H9 (cell line): ENCODE measurements at regions not wholly inside any gene's neighbourhood (a gene's known extent, or its start where the extent isn't known, plus 50 kb on each side); places are given as distances from the start of the nearest gene placed in this dataset.

Experiments
- DNase-seq: peaks from one replicate; pipeline ENCODE4 v3.0.0-alpha.2; 2017
- H2AFZ ChIP-seq: one replicate; pipeline ENCODE4 v1.6.1; 2013; ENCODE audit warnings: mild to moderate bottlenecking, low read length, control low read depth, moderate library complexity
- H2AK5ac ChIP-seq: 2 replicates; pipeline ENCODE4 v1.6.1; 2013; ENCODE audit warnings: low read length, control low read depth, mixed read lengths; ENCODE audit not compliant: insufficient read length
- H2BK120ac ChIP-seq: one replicate; pipeline ENCODE4 v1.6.1; 2013; ENCODE audit warnings: low read depth, mild to moderate bottlenecking, low read length, control low read depth, inconsistent platforms; ENCODE audit not compliant: poor library complexity, severe bottlenecking
- H2BK12ac ChIP-seq: 2 replicates; pipeline ENCODE4 v1.6.1; 2013; ENCODE audit warnings: low read length, control low read depth, mixed read lengths, low read depth; ENCODE audit not compliant: insufficient read length
- H2BK15ac ChIP-seq: 2 replicates; pipeline ENCODE4 v1.6.1; 2013; ENCODE audit warnings: low read depth, low read length, control low read depth
- H2BK20ac ChIP-seq: one replicate; pipeline ENCODE4 v1.6.1; 2013; ENCODE audit warnings: low read depth, mild to moderate bottlenecking, low read length, control low read depth, inconsistent platforms; ENCODE audit not compliant: poor library complexity, severe bottlenecking
- H2BK5ac ChIP-seq: 2 replicates; pipeline ENCODE4 v1.6.1; 2013; ENCODE audit warnings: low read length, control low read depth, mixed read lengths; ENCODE audit not compliant: insufficient read length
- H3K14ac ChIP-seq: 2 replicates; pipeline ENCODE4 v1.6.1; 2013; ENCODE audit warnings: low read length, control low read depth; ENCODE audit not compliant: insufficient read depth
- H3K18ac ChIP-seq: 2 replicates; pipeline ENCODE4 v1.6.1; 2013; ENCODE audit warnings: low read depth, mild to moderate bottlenecking, mixed read lengths, low read length, control low read depth; ENCODE audit not compliant: insufficient read length
- H3K23ac ChIP-seq: 2 replicates; pipeline ENCODE4 v1.6.1; 2013; ENCODE audit warnings: low read length, control low read depth, mixed read lengths, low read depth; ENCODE audit not compliant: insufficient read length
- H3K23me2 ChIP-seq: 2 replicates; pipeline ENCODE4 v1.6.1; 2013; ENCODE audit warnings: low read depth, mild to moderate bottlenecking, mixed read lengths, low read length, control low read depth; ENCODE audit not compliant: insufficient read length, poor library complexity, severe bottlenecking
- H3K27ac ChIP-seq: 2 replicates; pipeline ENCODE4 v1.5.1; 2013; ENCODE audit warnings: low read length, control low read depth, mixed read lengths, low read depth; ENCODE audit not compliant: insufficient read length
- H3K27me3 ChIP-seq: 2 replicates; pipeline ENCODE4 v1.6.1; 2013; ENCODE audit warnings: low read length, control low read depth, inconsistent platforms; ENCODE audit not compliant: insufficient read depth
- H3K4ac ChIP-seq: 2 replicates; pipeline ENCODE4 v1.6.1; 2013; ENCODE audit warnings: low read depth, mild to moderate bottlenecking, control low read depth, inconsistent platforms, low read length, moderate library complexity
- H3K4me1 ChIP-seq: 2 replicates; pipeline ENCODE4 v1.6.1; 2013; ENCODE audit warnings: low read length, control low read depth, inconsistent platforms; ENCODE audit not compliant: insufficient read depth
- H3K4me2 ChIP-seq: 2 replicates; pipeline ENCODE4 v1.6.1; 2013; ENCODE audit warnings: low read length, control low read depth, mixed read lengths; ENCODE audit not compliant: insufficient read length, insufficient read depth
- H3K56ac ChIP-seq: 2 replicates; pipeline ENCODE4 v1.6.1; 2013; ENCODE audit warnings: low read depth, mild to moderate bottlenecking, mixed read lengths, low read length, control low read depth; ENCODE audit not compliant: insufficient read length
- H3K79me1 ChIP-seq: 2 replicates; pipeline ENCODE4 v1.6.1; 2013; ENCODE audit warnings: low read depth, mild to moderate bottlenecking, moderate library complexity, low read length, control low read depth, inconsistent platforms; ENCODE audit not compliant: insufficient read depth, poor library complexity, severe bottlenecking
- H3K79me2 ChIP-seq: 2 replicates; pipeline ENCODE4 v1.6.1; 2013; ENCODE audit warnings: low read length, control low read depth, inconsistent platforms; ENCODE audit not compliant: insufficient read depth
- H3K9ac ChIP-seq: 2 replicates; pipeline ENCODE4 v1.6.1; 2013; ENCODE audit warnings: low read length, control low read depth, mixed read lengths; ENCODE audit not compliant: insufficient read length; ENCODE audit errors: extremely low read depth
- H3K9me3 ChIP-seq: one replicate; pipeline ENCODE4 v1.6.1; 2013; ENCODE audit warnings: low read depth, low read length, inconsistent platforms; ENCODE audit not compliant: control insufficient read depth
- H3T11ph ChIP-seq: one replicate; pipeline ENCODE4 v1.6.1; 2013; ENCODE audit warnings: mild to moderate bottlenecking, low read length, control low read depth, inconsistent platforms
- H4K20me1 ChIP-seq: one replicate; pipeline ENCODE4 v1.6.1; 2013; ENCODE audit not compliant: control insufficient read depth, insufficient read length, insufficient read depth
- H4K5ac ChIP-seq: 2 replicates; pipeline ENCODE4 v1.6.1; 2013; ENCODE audit warnings: low read depth, mild to moderate bottlenecking, mixed read lengths, low read length, control low read depth; ENCODE audit not compliant: insufficient read length
- H4K8ac ChIP-seq: replicated peaks from 2 replicates; pipeline ENCODE4 v1.6.1; 2013; ENCODE audit warnings: low read length, control low read depth, mixed read lengths, low read depth; ENCODE audit not compliant: insufficient read length
- H4K91ac ChIP-seq: 2 replicates; pipeline ENCODE4 v1.6.1; 2013; ENCODE audit warnings: low read depth, mild to moderate bottlenecking, moderate library complexity, mixed read lengths, low read length, control low read depth; ENCODE audit not compliant: insufficient read length
- H3K27ac Mint-ChIP-seq, 3 experiments: 2 replicates in 2 of 3; 3 replicates in 1 of 3; pipeline ENCODE4 v1.8.0; 2020 to 2021; ENCODE audit warnings: mixed read lengths in 3 of 3, mild to moderate bottlenecking in 1 of 3, moderate library complexity in 1 of 3
- H3K27me3 Mint-ChIP-seq: 2 replicates; pipeline ENCODE4 v1.8.0; 2021; ENCODE audit warnings: low read depth, mild to moderate bottlenecking, moderate library complexity, mixed read lengths
- H3K36me3 Mint-ChIP-seq, 3 experiments: 2 replicates in 2 of 3; 3 replicates in 1 of 3; pipeline ENCODE4 v1.8.0; 2020 to 2021; ENCODE audit warnings: low read depth in 3 of 3, mixed read lengths in 3 of 3; ENCODE audit not compliant: insufficient read depth in 1 of 3
- H3K4me1 Mint-ChIP-seq, 2 experiments: 2 replicates each; pipeline ENCODE4 v1.8.0; 2020; ENCODE audit warnings: mixed read lengths in 2 of 2
- H3K4me3 Mint-ChIP-seq, 2 experiments: 2 replicates in 1 of 2; 3 replicates in 1 of 2; pipeline ENCODE4 v1.8.0; 2020 to 2021; ENCODE audit warnings: mild to moderate bottlenecking in 2 of 2, mixed read lengths in 2 of 2, moderate library complexity in 1 of 2
- H3K9me3 Mint-ChIP-seq, 2 experiments: 2 replicates in 1 of 2; 3 replicates in 1 of 2; pipeline ENCODE4 v1.8.0; 2020; ENCODE audit warnings: mild to moderate bottlenecking in 2 of 2, mixed read lengths in 2 of 2, moderate library complexity in 1 of 2
- TF ChIP-seq, protein P1 (sequence below): fragments of 200-600 bp; sonication (generic); conservative IDR thresholded peaks from 3 replicates; pipeline ENCODE4 v1.8.0; 2021; ENCODE audit warnings: antibody characterized with exemption, mild to moderate bottlenecking

DNA sequence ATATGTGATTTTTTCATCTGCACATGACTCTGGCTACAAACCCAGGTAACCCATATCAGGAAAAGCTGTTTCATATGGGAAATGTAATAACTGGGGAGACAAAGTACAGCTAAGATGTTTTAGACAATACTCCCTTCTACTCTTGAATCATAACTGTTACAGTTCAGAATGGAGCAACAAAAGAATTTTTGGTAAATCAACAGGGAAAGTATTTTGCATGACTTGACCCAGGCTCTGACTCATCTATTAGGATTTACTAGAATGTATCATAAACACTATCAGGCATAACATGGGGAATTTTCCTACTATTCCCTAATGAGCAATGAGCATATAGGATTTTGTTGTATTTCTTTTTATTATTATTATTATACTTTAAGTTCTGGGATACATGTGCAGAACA, 553.0 kb downstream of the SLC16A7 start:
- Histone ChIP-seq H3K27me3 (no peaks in the 10 kb centered on the region), H3K27ac (no peak overlapping the region), H2AFZ (no peak overlapping the region), H3K4ac (no peak overlapping the region), H4K91ac (no peak overlapping the region), H3K79me1 (no peaks in the 10 kb centered on the region), H3K18ac (no peak overlapping the region), H3K4me1 (no peaks in the 10 kb centered on the region), H3K79me2 (no peaks in the 10 kb centered on the region), H2BK12ac (no peak overlapping the region), H3T11ph (no peak overlapping the region), H3K23me2 (no peaks in the 10 kb centered on the region), H4K8ac (no peak overlapping the region), H2BK5ac (no peak overlapping the region), H3K23ac (no peak overlapping the region), H3K9ac (no peak overlapping the region), H2BK120ac (no peak overlapping the region), H3K4me2 (no peak overlapping the region), H4K20me1 (no peaks in the 10 kb centered on the region), H2AK5ac (no peak overlapping the region), H3K9me3 (no peaks in the 10 kb centered on the region), H4K5ac (no peak overlapping the region), H2BK15ac (no peak overlapping the region), H2BK20ac (no peak overlapping the region), H3K56ac (no peak overlapping the region), H3K14ac (no peak overlapping the region)
- TF ChIP-seq, protein P1, sequence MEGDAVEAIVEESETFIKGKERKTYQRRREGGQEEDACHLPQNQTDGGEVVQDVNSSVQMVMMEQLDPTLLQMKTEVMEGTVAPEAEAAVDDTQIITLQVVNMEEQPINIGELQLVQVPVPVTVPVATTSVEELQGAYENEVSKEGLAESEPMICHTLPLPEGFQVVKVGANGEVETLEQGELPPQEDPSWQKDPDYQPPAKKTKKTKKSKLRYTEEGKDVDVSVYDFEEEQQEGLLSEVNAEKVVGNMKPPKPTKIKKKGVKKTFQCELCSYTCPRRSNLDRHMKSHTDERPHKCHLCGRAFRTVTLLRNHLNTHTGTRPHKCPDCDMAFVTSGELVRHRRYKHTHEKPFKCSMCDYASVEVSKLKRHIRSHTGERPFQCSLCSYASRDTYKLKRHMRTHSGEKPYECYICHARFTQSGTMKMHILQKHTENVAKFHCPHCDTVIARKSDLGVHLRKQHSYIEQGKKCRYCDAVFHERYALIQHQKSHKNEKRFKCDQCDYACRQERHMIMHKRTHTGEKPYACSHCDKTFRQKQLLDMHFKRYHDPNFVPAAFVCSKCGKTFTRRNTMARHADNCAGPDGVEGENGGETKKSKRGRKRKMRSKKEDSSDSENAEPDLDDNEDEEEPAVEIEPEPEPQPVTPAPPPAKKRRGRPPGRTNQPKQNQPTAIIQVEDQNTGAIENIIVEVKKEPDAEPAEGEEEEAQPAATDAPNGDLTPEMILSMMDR = no peak
- Mint-ChIP-seq H3K9me3 (peaks cover 0 to 3% of the 10 kb centered on the region in 2 experiments; a peak in 3 of 5 replicates), H3K27ac (no peak overlapping the region), H3K4me3 (no peak overlapping the region), H3K27me3 (no peaks in the 10 kb centered on the region), H3K36me3 (peaks cover 0 to 5% (median 0%) of the 10 kb centered on the region in 3 experiments; a peak in 1 of 7 replicates), H3K4me1 (no peaks in the 10 kb centered on the region)
- DNase-seq = no peak
